ENCODE measurements at regions not wholly inside any gene's neighbourhood (a gene's known extent, or its start where the extent isn't known, plus 50 kb on each side); places are given as distances from the start of the nearest gene placed in this dataset.

- no peak overlapping the region for H4K91ac ChIP-seq (ENCODE audit: insufficient read depth, low read depth, low read length)
- no peak overlapping the region for H2BK5ac ChIP-seq (ENCODE audit: low read depth, low read length, poor library complexity, severe bottlenecking)
- H2AFZ ChIP-seq (replicated peaks; ENCODE audit: low read length, poor library complexity): no peak overlapping the region
- no peak overlapping the region for H3K18ac ChIP-seq (ENCODE audit: low read depth, low read length)
- no peaks in the 10 kb centered on the region for H3K36me3 ChIP-seq (ENCODE audit: control insufficient read depth, insufficient read depth, low read length)
- in situ Hi-C loops (cut with MboI; ENCODE audit: low sequenced_read_pairs) (no loop called here), intact Hi-C loops (cut with micrococcal nuclease) (no loop called here), dilution Hi-C loops (cut with HindIII; ENCODE audit: low sequenced_read_pairs, unreplicated experiment) (no loop called here)
- TF ChIP-seq RFX5 (IDR thresholded peaks at IDR 0.05; ENCODE audit: low read depth, low read length) (no peak), POLR2A (IDR thresholded peaks at IDR 0.05; ENCODE audit: low read depth, low read length) (no peak), MAZ (IDR thresholded peaks at IDR 0.05; ENCODE audit: borderline replicate concordance, low read depth, low read length) (no peak)
- H2BK20ac ChIP-seq (ENCODE audit: low read depth, low read length): no peak overlapping the region
- no peaks in the 10 kb centered on the region for H3K79me1 ChIP-seq (ENCODE audit: low read depth in 1 of 2, low read length in 2 of 2)
- H3K4ac ChIP-seq (ENCODE audit: low read depth, low read length): no peak overlapping the region
- DNase-seq (no peak), ATAC-seq (ENCODE audit: low read depth) (no peak)
- H3K23ac ChIP-seq (ENCODE audit: low read depth, low read length): no peak overlapping the region
- H4K20me1 ChIP-seq (ENCODE audit: insufficient read depth, low read length): no peaks in the 10 kb centered on the region
- BruUV-seq (replicated peaks): no TSS peak
- no peak overlapping the region for H3K27ac ChIP-seq (ENCODE audit: insufficient read depth, low read length)
- no peak overlapping the region for H3K9ac ChIP-seq (ENCODE audit: low read depth, low read length)
- no peak overlapping the region for H2BK120ac ChIP-seq (ENCODE audit: low read depth, low read length)
- no peak overlapping the region for H2BK15ac ChIP-seq (ENCODE audit: low read depth, low read length)
- no peak overlapping the region for H4K5ac ChIP-seq (ENCODE audit: low read depth, low read length)
- H3K4me1 ChIP-seq (ENCODE audit: control insufficient read depth, insufficient read depth, low read length): no peaks in the 10 kb centered on the region
- no peak overlapping the region for H2AK9ac ChIP-seq (replicated peaks; ENCODE audit: low read depth, low read length, poor library complexity)
- ChIA-PET CTCF (no interaction called here), POLR2A (ENCODE audit: unreplicated experiment) (no interaction called here)
- no CpG with 5 or more reads among the region's 1 CpG for WGBS, 2 experiments (ENCODE audit: extremely low coverage in 2 of 2, insufficient read length in 1 of 2)
- no peaks in the 10 kb centered on the region for H3K9me1 ChIP-seq (ENCODE audit: insufficient read depth, low read length)
- no peak overlapping the region for H3K14ac ChIP-seq (replicated peaks; ENCODE audit: low read depth, low read length)
- no peaks in the 10 kb centered on the region for H3K27me3 ChIP-seq (ENCODE audit: control insufficient read depth, insufficient read depth, low read length)
- H3K4me3 ChIP-seq (ENCODE audit: insufficient read depth, low read depth, low read length): no peak overlapping the region
- H3K4me2 ChIP-seq (ENCODE audit: low read depth, low read length): no peak overlapping the region
- H3K56ac ChIP-seq (ENCODE audit: extremely low read depth, insufficient read depth, low read length): no peak overlapping the region
- no peak overlapping the region for H2AK5ac ChIP-seq (ENCODE audit: low read depth, low read length)
- no peak overlapping the region for H4K8ac ChIP-seq (ENCODE audit: low read depth in 2 of 2, low read length in 2 of 2)
- peaks cover 2% of the 10 kb centered on the region; the same call in 1 of the 2 replicates for H3K9me3 ChIP-seq (ENCODE audit: control insufficient read depth, insufficient read depth, low read length)
Observed at GRCh38 chr13:34107806-34108205, 289.9 kb downstream of the RFC3 start.

Measured in IMR-90 (cell line).